HG03442 (cell line): ENCODE measurements at regions not wholly inside any gene's neighbourhood (a gene's known extent, or its start where the extent isn't known, plus 50 kb on each side); places are given as distances from the start of the nearest gene placed in this dataset.

ENCODE experiments used
- ATAC-seq: cut with Tn5 transposase; IDR thresholded peaks from one replicate; pipeline ENCODE4 v1.9.1; 2021; ENCODE audit warnings: mild to moderate bottlenecking, moderate library complexity; ENCODE audit not compliant: unreplicated experiment

DNA sequence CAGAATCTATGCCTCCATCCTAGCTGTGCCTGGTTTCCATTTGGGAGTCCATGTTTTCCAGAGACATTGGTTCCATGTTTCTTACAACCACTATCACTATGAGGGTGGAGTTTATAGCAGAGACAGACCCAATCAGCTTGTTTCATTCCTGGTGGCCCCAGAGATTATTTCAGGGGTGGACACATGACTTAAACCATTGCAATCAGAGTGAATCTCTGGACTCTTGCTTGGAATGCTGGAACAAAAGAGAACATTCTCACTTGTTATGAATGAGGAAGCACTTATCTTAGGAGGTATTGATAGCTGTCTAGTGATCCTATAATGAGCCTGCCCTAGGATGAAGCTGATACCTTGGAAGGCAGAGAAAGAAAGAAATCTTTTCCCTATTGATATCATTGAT is 250.3 kb downstream of the ATG4C start:
- ATAC-seq: no peak

DNA sequence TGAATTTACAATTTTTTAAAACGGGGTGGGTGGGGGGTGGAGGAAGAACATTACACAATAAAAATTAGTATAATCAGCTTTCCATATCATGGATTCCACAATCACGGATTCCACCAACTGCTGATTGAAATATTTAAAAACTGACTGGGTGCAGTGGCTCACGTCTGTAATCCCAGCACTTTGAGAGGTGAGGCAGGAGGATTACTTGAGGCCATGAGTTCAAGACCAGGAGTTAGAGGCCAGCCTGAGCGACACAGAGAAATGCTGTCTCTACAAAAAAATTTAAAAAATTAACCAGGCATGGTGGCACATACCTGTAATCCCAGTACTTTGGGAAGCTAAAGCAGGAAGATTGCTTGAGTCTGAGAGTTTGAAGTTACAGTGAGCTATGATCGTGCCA is 254.7 kb downstream of the ATG4C start:
- ATAC-seq: no peak

DNA sequence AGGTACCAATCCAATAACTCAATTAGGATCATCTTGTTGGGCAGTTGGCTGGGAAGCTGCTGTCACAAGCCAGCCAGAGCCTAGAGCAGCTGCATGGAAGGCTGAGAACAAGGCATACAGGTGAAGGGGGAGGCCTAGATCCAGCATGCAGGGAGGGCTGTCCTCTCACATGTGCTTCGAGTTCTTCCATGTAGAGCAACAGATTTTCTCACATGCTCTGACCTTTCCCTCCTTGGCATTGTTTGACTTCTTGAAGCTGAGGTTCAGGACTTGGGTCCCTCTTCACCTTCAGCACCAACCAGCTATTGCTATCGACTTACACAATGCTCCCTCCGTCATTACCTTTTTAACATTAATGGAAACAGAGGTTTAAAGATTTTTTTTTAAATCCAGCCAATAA is 257.7 kb downstream of the ATG4C start:
- ATAC-seq: no peak

DNA sequence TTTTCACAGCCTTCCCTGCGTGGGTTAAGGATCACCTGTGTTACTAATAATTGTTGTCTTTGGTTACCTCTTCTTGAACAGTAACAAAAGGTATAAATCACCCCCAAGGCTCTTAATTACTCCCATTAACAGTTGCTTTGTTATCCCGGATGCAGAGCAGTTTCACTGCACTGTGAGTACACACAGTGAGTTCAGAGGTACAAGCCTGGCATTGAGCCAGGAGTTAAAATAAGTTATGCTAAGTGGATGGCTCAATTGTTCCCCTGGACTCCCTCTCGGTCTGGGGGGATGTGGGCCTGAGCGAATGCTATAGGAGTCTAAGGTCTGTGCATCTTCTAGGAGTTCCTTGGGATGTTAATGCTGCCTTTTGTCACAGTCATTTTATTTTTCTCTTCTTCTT is 258.3 kb downstream of the ATG4C start:
- no peak for ATAC-seq

DNA sequence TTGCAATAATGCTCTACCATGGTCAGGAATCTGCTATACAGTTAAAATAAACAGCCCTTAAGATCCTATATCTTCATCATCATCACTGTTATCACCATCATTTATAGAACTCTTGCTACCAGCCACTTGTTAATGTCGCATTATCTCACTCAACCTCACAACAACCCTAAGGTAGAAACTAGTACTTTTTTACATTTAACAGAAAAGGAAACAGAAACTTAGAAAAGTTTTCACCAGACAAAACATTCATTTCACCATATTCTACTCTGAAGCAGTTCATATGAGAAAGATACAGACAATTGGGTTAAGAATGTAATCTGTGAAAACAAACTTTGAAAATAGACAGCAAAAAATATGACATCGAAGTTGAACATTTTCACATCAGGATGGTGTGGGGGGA is 262.6 kb downstream of the ATG4C start:
- no peak for ATAC-seq

DNA sequence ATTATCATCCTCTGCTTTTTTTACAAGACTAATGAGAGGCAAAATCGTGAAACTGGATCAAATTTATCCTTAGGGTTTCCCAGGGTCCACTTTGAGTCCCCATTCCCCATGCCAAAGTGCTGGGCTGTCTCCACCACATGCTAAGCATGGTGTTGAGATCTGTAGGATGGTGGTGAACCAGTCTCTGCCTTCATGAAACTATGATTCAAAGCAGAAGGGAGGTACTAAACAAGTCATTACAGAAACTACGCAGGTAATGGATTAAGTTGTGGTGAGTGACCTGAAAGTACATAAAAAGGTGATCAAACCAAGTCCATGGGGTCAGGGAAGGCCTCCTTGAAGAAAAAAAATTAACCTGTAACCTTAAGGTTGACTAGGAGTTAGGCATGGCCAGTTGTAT is 265.2 kb downstream of the ATG4C start:
- ATAC-seq: no peak

DNA sequence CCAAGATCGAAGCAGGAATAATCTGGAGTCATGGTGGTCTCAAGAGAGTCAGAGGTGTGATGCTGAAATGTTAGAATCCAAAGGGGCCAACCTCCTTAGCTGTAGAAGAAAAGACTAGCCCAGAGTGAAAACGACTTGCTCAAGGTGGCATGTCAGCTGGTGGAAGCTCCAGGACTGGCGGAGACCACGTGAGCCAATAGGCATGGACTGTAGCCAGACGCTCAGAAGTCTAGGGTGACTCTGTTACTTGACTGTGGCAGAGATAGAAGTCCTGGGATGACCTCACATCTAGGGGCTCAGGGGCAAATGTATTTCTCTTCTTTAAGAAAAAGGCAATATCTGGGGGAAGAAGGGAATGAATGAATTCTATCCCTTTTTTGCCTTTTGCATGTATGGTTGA is 267.4 kb downstream of the ATG4C start:
- ATAC-seq: no peak

DNA sequence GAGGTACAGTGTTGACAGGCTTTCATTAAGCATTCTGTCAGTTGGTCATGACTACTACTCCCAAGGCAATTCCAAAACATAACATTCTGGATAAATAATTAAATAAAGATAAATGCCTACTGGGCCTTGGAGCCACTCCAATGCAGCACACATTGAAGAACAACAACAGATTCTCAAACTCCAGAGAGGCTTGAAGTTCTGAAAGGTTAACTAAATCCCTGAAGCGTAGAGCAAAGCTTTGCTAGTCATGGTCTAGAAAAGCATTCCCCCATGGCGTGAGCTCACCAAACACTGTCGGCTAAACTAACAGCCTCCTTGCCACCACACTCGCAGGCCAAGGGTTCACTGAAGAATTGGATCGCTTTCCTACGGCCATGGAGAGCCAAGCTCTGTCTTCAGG is 268.0 kb downstream of the ATG4C start:
- no peak for ATAC-seq

DNA sequence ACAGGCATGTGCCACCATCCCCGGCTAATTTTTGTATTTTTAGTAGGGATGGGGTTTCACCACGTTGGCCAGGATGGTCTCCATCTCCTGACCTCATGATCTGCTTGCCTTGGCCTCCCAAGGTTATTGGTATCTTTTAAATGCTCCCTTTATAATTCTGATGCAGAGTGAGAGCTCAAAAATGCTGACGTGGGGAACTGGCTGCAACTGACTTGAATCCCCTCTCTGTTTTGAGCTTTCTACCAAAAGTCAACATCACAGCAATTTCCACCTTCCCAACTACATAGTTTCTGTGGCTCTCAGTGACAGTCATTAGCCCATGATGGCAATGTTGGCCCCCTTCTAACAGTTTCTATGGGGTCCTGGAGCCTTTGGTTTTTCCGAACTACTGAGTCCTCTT is 268.2 kb upstream of the FOXD3 start:
- no peak for ATAC-seq

DNA sequence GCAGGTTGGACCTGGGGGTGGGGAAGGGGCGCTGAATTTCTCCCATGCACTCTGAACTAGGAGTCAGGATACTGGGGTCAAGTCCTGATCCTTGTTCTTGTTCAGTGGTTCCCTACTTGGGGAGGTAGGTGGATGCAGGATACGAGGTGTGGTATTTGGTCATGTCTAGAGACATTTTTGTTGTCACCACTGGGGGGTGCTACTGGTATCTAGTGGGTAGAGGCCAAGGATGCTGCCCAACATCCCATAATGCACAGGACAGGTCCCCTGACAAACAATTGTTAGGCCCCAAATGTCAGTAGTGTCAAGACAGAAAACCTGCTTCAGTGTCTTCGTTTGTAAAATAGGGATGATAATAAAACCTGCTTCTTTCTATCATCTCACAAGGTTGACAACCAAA is 259.0 kb upstream of the FOXD3 start:
- no peak for ATAC-seq

DNA sequence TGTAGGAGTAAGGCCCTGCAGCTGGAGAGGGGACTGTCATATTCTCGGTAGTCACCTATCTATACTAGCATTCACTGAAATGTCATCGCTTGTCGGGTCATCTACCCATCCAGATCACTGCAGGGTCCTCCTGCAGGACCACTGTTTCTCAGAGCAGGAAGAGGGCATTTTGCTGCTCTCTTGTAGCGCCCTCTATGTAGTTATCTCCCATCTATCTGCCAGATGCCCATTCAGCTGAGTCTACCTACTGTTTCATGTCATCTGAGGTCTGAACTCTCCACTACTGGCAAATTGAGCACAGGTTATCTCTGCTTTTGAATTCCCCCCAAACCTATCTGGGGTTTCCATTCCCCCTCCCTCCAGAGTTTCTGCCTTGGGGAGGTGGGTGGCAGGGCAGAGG is 258.2 kb upstream of the FOXD3 start:
- ATAC-seq: no peak

DNA sequence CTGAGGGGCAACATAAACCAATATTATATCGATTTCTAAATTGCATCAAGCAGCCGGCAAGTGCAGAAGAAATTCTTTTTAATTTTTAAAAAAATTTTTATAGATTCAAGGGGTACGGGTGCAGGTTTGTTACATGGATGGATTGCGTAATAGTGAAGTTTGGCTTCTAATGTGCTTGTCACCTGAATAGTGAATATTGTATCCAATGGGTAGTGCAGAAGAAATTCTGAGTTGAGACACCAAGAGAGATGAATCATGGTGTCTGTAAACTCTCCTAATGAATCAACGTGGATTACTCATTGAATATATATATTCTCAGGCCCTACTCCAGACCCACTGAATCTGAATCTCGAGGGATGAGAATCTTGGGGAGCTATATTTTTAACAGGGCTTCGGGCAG is 253.7 kb upstream of the FOXD3 start:
- ATAC-seq: no peak

DNA sequence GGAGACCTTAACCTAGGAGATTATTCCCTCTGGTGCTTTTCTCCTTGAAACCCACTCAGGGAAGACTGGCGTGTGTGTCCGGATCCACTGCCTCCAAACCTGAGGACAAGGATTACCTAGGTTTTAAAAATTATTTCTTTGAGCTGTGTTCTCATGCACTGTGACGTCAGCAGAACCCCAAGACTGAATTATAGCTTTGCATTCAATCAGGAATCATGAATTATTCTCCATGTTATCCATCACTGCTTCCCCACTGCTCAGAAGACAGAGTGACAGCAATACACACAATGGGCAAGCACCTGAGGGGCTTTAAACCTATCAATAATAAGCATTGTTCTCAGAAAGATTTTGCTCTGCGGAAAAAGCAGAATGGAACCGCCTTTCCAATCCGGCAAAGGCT is 253.2 kb upstream of the FOXD3 start:
- ATAC-seq: no peak

DNA sequence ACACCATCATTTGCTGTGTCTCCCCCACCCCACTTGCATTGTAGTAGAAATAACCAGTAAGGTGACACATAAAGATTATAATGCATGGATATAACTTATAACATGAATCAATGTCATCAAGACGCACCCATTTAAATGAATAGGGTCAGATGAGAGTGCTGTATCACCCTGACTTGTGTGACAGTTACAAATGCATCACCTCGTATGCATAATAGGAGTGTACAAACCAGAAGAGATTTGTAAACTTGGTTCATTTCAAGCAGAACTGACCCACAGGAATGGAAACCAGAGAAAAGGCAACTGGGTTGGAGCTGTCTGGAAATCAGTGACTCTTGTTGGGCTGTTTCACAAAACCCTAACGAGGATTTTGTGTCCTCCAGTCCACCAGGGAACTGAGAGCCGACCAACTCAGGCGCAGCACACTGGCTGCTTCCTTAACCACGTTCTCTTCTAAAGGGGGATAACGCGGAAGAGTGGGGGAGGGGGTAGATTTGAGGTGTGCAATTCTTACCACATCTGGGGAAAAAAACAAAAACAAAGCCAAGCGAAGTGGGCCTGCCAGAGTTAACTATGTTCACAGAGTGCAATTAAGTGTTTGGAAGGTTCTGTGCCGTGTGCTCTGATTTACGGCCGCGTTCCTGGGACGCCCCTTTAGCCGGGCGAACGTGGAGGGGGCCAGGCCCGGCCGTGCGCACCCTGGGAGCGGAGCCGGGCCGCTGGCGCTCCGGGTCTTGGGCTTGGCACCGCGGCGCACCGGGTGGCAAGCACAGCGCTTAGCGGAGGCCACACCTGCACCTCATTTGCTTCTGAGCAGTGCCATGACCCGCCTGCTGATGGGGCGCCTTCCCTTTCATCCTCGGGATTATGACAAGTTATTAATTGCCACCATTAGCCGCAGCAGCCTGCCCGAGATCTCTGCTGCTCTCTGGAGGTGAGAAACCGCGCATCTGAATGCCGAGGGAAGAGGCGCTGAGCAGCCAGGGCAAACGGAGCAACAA is 248.8 kb upstream of the FOXD3 start:
- no peak for ATAC-seq

DNA sequence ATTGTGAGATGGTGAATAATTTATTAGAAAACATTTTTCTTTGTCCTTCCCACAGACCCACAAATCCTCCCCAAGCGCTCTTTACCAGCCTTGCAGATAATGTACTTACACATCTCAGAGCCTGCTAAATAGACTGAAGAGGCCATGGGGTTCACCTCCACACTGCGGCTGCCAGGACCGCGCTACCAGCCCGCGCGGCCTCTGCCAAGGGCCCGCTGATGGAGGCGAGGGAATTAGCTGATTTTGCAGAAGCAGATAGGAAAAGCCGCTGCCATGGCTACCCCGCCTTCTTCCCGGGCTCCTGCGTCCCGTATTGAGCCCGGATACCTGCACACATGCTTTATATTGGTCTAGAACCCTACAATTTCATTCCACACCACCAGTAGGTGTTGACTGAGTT is 248.0 kb upstream of the FOXD3 start:
- no peak for ATAC-seq

DNA sequence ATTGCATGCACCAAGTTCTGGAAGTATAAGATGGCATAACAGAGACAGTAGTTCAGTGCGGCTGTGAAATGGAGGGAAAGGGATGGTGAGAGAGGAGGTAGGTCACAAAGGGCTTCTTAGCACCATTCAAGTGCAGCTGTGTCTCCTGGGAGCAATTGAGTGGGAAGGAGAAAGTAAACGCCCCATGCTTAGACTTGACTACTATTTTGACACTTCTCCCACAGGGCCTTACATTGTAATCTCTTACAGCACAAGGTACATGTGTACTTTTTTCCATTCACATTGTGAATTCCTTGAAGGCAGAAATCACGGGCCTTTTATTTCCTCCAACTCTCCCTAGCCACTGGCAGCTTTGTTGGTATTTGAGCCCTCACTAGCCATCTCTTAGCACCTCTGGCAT is 239.6 kb upstream of the FOXD3 start:
- no peak for ATAC-seq

DNA sequence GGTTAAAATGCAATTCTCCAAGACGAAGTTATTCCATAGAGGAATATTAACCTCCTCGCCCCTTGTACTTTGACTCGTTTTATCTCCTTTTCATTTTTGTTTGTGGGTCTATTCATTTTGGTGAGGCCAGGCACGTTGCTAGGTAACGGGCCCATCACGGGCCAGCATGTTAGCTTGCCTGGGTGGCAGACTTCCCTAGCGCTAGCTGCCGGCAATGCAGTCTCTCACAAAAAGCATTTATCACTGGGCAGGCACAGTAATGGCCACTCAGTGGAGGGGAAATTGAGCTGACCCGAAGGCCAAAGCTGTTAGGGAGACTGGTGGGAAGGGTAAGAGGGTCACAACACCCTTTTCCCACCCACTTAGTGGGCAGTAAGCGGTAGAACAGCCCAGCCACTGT is 234.4 kb upstream of the FOXD3 start:
- ATAC-seq: no peak

DNA sequence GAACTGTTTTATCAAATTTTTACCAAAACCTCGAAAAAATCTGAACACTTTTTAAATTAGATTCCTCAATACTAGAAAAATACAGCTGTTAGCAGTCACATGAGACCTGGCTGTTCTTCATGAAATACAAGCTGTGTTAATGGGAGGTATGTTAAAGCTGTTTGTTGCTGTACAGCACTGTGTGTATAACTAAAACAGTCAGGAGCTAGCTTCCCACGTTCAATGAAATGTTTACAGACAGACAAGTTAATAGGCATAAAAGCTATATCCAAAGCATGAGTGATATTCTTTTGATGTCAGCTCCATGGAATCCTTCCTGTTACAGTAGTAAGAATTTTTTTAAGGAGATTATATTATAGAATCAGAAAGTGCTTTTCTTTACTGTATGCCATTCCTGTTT is 223.2 kb upstream of the FOXD3 start:
- ATAC-seq: no peak

DNA sequence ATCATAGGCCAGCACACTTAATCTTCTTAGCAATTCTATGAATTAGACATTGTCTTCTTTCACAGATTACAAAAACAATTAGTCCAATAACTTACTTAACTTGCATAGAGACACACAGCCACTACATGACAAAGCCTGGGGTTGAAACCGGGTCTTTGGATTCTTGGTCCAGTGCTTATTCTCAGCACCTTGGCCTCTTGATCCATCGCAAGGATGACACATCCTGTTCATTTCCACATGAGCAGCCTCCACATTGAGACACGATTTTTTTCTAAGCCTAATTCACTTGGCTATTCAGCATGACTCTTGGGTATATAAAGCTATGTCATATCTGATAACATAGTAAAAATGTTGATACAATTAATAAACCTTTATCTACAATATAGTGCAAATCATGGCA is 221.0 kb upstream of the FOXD3 start:
- no peak for ATAC-seq

DNA sequence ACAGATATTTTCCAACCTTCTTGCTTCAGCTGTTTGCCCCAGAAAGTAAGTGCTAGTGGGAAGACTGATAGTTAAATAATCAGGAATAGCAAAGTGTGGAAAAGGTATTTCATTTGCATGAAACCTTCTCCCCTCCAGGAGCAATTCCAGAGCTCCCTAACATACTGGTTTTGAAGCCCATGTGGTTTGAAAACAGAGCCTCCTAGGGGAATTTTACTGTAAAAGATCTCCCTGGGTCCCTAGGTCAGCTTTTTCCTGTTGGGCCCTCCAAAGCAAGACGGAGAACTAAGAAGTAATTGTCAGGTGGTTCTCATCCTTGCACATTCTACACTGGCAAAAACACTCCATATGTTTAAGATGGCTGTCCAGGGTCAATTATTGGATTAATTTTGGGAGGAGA is 218.7 kb upstream of the FOXD3 start:
- ATAC-seq: no peak

DNA sequence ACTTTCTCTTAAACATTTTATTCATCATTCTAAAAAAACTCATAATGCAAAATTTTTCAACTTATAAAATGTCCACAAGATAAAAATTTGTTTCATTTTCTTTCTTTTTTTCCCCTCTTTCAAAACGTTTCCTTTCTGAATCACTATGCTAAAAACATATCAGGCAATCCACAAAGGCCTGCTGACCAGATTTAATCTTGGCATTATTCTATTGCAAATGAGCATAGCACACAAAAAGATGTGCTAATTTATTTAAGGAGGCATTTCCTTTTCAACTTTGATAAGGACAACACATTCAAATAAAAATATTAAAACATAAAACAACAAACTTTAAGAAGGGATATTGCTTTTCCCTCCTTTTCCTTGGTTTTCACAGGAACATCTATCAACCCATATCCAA is 215.3 kb upstream of the FOXD3 start:
- ATAC-seq: no peak

DNA sequence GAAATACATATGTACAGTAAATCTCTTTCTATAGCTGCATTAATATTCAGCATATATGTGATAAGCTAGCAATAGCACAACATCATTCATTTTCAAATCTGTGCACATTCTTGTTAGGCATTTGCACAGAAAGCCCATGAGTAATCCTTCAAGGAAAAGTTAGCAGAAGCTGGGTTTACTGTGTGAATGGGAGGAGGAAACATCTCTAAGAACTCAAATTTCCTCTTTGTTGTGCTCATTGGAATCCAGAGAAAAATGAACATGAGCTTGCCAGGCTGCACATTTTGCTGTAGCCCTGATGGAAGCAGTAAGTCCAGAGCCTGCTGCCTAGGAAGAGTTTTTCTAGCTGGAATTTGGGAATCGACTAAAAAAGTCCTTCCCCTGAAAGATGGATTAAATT is 214.2 kb upstream of the FOXD3 start:
- ATAC-seq: no peak
